Kidney (tissue), 13 donors: ENCODE measurements at regions not wholly inside any gene's neighbourhood (a gene's known extent, or its start where the extent isn't known, plus 50 kb on each side); places are given as distances from the start of the nearest gene placed in this dataset.

Experiments
- DNase-seq, 5 donors: peaks; one replicate each; pipeline ENCODE4 v3.0.0-alpha.2; 2013 to 2020
- FAIRE-seq: peaks from 2 replicates; lab custom pipeline; 2012; peaks lifted over from hg19 to GRCh38; lab: Jason Lieb, UNC
- H3K27ac ChIP-seq, 2 donors: one replicate each; pipeline ENCODE4 v1.7.0; 2013; ENCODE audit warnings: low read depth in 2 of 2, low read length in 2 of 2, inconsistent platforms in 1 of 2
- H3K27me3 ChIP-seq: one replicate; pipeline ENCODE4 v1.7.1; 2013; ENCODE audit warnings: low read length, inconsistent platforms; ENCODE audit not compliant: control insufficient read depth, insufficient read depth
- H3K36me3 ChIP-seq, 3 donors: one replicate each; pipeline versions ENCODE4 v1.7.0 to v1.7.1; 2013; ENCODE audit warnings: low read length in 3 of 3, control low read depth in 1 of 3, inconsistent platforms in 1 of 3; ENCODE audit not compliant: insufficient read depth in 3 of 3, control insufficient read depth in 2 of 3
- H3K4me1 ChIP-seq, 3 donors: one replicate each; pipeline versions ENCODE4 v1.7.0 to v1.7.1; 2013; ENCODE audit warnings: low read length in 3 of 3, inconsistent platforms in 1 of 3, low read depth in 1 of 3; ENCODE audit not compliant: control insufficient read depth in 2 of 3, insufficient read depth in 2 of 3
- H3K4me3 ChIP-seq, 3 donors: one replicate each; pipeline versions ENCODE4 v1.7.0 to v1.8.1; 2013; ENCODE audit warnings: low read length in 3 of 3, control low read depth in 1 of 3, inconsistent platforms in 1 of 3
- H3K9ac ChIP-seq, 3 donors: one replicate each; pipeline versions ENCODE4 v1.7.0 to v1.7.1; 2013; ENCODE audit warnings: low read length in 3 of 3, control low read depth in 1 of 3, inconsistent platforms in 1 of 3
- H3K9me3 ChIP-seq, 3 donors: one replicate each; pipeline versions ENCODE4 v1.7.0 to v1.7.1; 2013; ENCODE audit warnings: low read length in 3 of 3, control low read depth in 1 of 3, inconsistent platforms in 1 of 3; ENCODE audit not compliant: control insufficient read depth in 2 of 3, insufficient read depth in 1 of 3
- CTCF ChIP-seq: IDR thresholded peaks from 3 replicates; pipeline ENCODE4 v1.5.1; 2012; ENCODE audit warnings: mild to moderate bottlenecking, moderate library complexity, borderline replicate concordance; ENCODE audit not compliant: insufficient read depth; ENCODE audit errors: extremely low read depth
- intact Hi-C: fragments of 100-400 bp; cut with DNase I; formaldehyde crosslinking; loops from one replicate; pipeline ENCODE4 v1.11.1; 2022
- donor health status: control.
- donor health status: control.
- donor health status: control.
- donor health status: control.
- donor health status: control.
- donor health status: DM: yes; HTN: yes; CAD: no.
- donor health status: Normal renal cell carcinoma (clear cell type).

- H3K4me1 ChIP-seq = no peaks in the 10 kb centered on the region
- intact Hi-C loops = no loop called here
- no peak overlapping the region for H3K27ac ChIP-seq
- no peaks in the 10 kb centered on the region for H3K27me3 ChIP-seq
- no peak for TF ChIP-seq CTCF
- H3K9ac ChIP-seq = no peak overlapping the region
- peaks cover 0 to 2% (median 0%) of the 10 kb centered on the region in 3 donors for H3K9me3 ChIP-seq
- FAIRE-seq = no peak
- no peak overlapping the region for H3K4me3 ChIP-seq
- no peak for DNase-seq
- no peaks in the 10 kb centered on the region for H3K36me3 ChIP-seq
These were observed 55.3 kb upstream of the POM121L12 start for GRCh38 chr7:52980129-52980528.

- Histone ChIP-seq H3K27me3 (no peaks in the 10 kb centered on the region), H3K9me3 (no peaks in the 10 kb centered on the region), H3K27ac (no peak overlapping the region), H3K9ac (no peak overlapping the region), H3K4me1 (no peaks in the 10 kb centered on the region), H3K4me3 (no peak overlapping the region), H3K36me3 (no peaks in the 10 kb centered on the region)
- no peak for TF ChIP-seq CTCF
- FAIRE-seq = no peak
- intact Hi-C loops = no loop called here
- no peak for DNase-seq
These were observed 62.3 kb upstream of the POM121L12 start for GRCh38 chr7:52973126-52973525.

- no peaks in the 10 kb centered on the region for H3K27me3 ChIP-seq
- H3K4me1 ChIP-seq = no peaks in the 10 kb centered on the region
- no peak overlapping the region for H3K4me3 ChIP-seq
- H3K9ac ChIP-seq = no peak overlapping the region
- intact Hi-C loops = no loop called here
- no peak for DNase-seq
- H3K27ac ChIP-seq = peak overlapping the region in 1 of 2 donors; percentile 14
- no peaks in the 10 kb centered on the region for H3K9me3 ChIP-seq
- H3K36me3 ChIP-seq = no peaks in the 10 kb centered on the region
- TF ChIP-seq CTCF = no peak
- no peak for FAIRE-seq
These were observed 72.9 kb upstream of the POM121L12 start for GRCh38 chr7:52962402-52963076.

GRCh38 chr7:52961084-52961483 is 74.3 kb upstream of the POM121L12 start:
- intact Hi-C loops = no loop called here
- no peaks in the 10 kb centered on the region for H3K27me3 ChIP-seq
- peak in 1 of 5 donors; percentile 12 for DNase-seq
- no peak overlapping the region for H3K27ac ChIP-seq
- no peaks in the 10 kb centered on the region for H3K9me3 ChIP-seq
- no peak overlapping the region for H3K9ac ChIP-seq
- no peaks in the 10 kb centered on the region for H3K4me1 ChIP-seq
- TF ChIP-seq CTCF = no peak
- FAIRE-seq = no peak
- no peak overlapping the region for H3K4me3 ChIP-seq
- H3K36me3 ChIP-seq = no peaks in the 10 kb centered on the region
